ENCODE measurements at regions not wholly inside any gene's neighbourhood (a gene's known extent, or its start where the extent isn't known, plus 50 kb on each side); places are given as distances from the start of the nearest gene placed in this dataset.

GRCh38 chr5:71977311-71977710 is 130.0 kb upstream of the MAP1B start:
- Histone ChIP-seq H3K9me1 (ENCODE audit: control insufficient read depth, extremely low read depth, insufficient read depth, low read length) (no peaks in the 10 kb centered on the region), H3K27ac (ENCODE audit: control insufficient read depth, insufficient read depth, low read length) (no peak overlapping the region), H3K4me3 (ENCODE audit: control insufficient read depth in 2 of 3, extremely low read depth in 1 of 3, insufficient read depth in 2 of 3, low read depth in 1 of 3, low read length in 3 of 3) (no peak overlapping the region), H2AFZ (ENCODE audit: control insufficient read depth, low read length) (no peak overlapping the region), H3K27me3 (ENCODE audit: control insufficient read depth, extremely low read depth, insufficient read depth, low read length) (no peaks in the 10 kb centered on the region), H3K4me2 (ENCODE audit: control insufficient read depth, extremely low read depth, insufficient read depth, low read depth, low read length) (no peak overlapping the region), H3K9ac (ENCODE audit: control insufficient read depth, extremely low read depth, insufficient read depth, low read length) (no peak overlapping the region), H3K9me3 (ENCODE audit: control insufficient read depth, low read depth, low read length) (no peaks in the 10 kb centered on the region), H3K79me2 (ENCODE audit: control insufficient read depth, insufficient read depth, low read length) (no peaks in the 10 kb centered on the region), H3K36me3 (ENCODE audit: control insufficient read depth in 2 of 2, extremely low read depth in 1 of 2, insufficient read depth in 2 of 2, low read length in 2 of 2) (no peaks in the 10 kb centered on the region), H4K20me1 (ENCODE audit: control insufficient read depth, extremely low read depth, insufficient read depth, low read length) (no peaks in the 10 kb centered on the region), H3K4me1 (ENCODE audit: control insufficient read depth, extremely low read depth, insufficient read depth, low read length) (peaks cover 6% of the 10 kb centered on the region)
- dilution Hi-C loops (cut with MboI; ENCODE audit: extremely low pct_ligation_motif_present, low sequenced_read_pairs) = no loop called here
- TF ChIP-seq EZH2 (IDR thresholded peaks at IDR 0.05; ENCODE audit: low read length) (no peak), CTCF (optimal IDR thresholded peaks at IDR 0.05 in 1 of 3, IDR thresholded peaks at IDR 0.05 in 1 of 3, conservative IDR thresholded peaks at IDR 0.05 in 1 of 3; ENCODE audit: extremely low read depth in 1 of 3, insufficient read depth in 2 of 3, low read length in 3 of 3) (no peak)
- no peak for DNase-seq (ENCODE audit: low read depth, low spot score)
- FAIRE-seq = no peak

- dilution Hi-C loops (cut with MboI; ENCODE audit: extremely low pct_ligation_motif_present, low sequenced_read_pairs) = no loop called here
Observed at GRCh38 chr5:71978216-71978615, 129.1 kb upstream of the MAP1B start.

More at GRCh38 chr5:71978216-71978615, 129.1 kb upstream of the MAP1B start:
- TF ChIP-seq CTCF (optimal IDR thresholded peaks at IDR 0.05 in 1 of 3, IDR thresholded peaks at IDR 0.05 in 1 of 3, conservative IDR thresholded peaks at IDR 0.05 in 1 of 3; ENCODE audit: extremely low read depth in 1 of 3, insufficient read depth in 2 of 3, low read length in 3 of 3) (no peak), EZH2 (IDR thresholded peaks at IDR 0.05; ENCODE audit: low read length) (no peak)
- H4K20me1 ChIP-seq (ENCODE audit: control insufficient read depth, extremely low read depth, insufficient read depth, low read length) = no peaks in the 10 kb centered on the region
- FAIRE-seq = no peak
- H3K27me3 ChIP-seq (ENCODE audit: control insufficient read depth, extremely low read depth, insufficient read depth, low read length) = no peaks in the 10 kb centered on the region
- no peaks in the 10 kb centered on the region for H3K36me3 ChIP-seq (ENCODE audit: control insufficient read depth in 2 of 2, extremely low read depth in 1 of 2, insufficient read depth in 2 of 2, low read length in 2 of 2)
- H3K4me3 ChIP-seq (ENCODE audit: control insufficient read depth in 2 of 3, extremely low read depth in 1 of 3, insufficient read depth in 2 of 3, low read depth in 1 of 3, low read length in 3 of 3) = no peak overlapping the region
- H3K9me3 ChIP-seq (ENCODE audit: control insufficient read depth, low read depth, low read length) = no peaks in the 10 kb centered on the region
- no peak for DNase-seq (ENCODE audit: low read depth, low spot score)
- no peaks in the 10 kb centered on the region for H3K9me1 ChIP-seq (ENCODE audit: control insufficient read depth, extremely low read depth, insufficient read depth, low read length)
- no peak overlapping the region for H3K9ac ChIP-seq (ENCODE audit: control insufficient read depth, extremely low read depth, insufficient read depth, low read length)
- no peak overlapping the region for H3K27ac ChIP-seq (ENCODE audit: control insufficient read depth, insufficient read depth, low read length)
- H3K4me2 ChIP-seq (ENCODE audit: control insufficient read depth, extremely low read depth, insufficient read depth, low read depth, low read length) = no peak overlapping the region
- no peak overlapping the region for H2AFZ ChIP-seq (ENCODE audit: control insufficient read depth, low read length)
- H3K79me2 ChIP-seq (ENCODE audit: control insufficient read depth, insufficient read depth, low read length) = no peaks in the 10 kb centered on the region
- H3K4me1 ChIP-seq (ENCODE audit: control insufficient read depth, extremely low read depth, insufficient read depth, low read length) = peaks cover 6% of the 10 kb centered on the region
